Sigmoid colon (tissue), 4 donors: ENCODE measurements at regions not wholly inside any gene's neighbourhood (a gene's known extent, or its start where the extent isn't known, plus 50 kb on each side); places are given as distances from the start of the nearest gene placed in this dataset.

Experiments used
- POLR2AphosphoS5 ChIP-seq, 4 donors: sonication (generic); formaldehyde crosslinking; IDR thresholded peaks; one replicate each; pipeline ENCODE4 v1.6.1; 2017; ENCODE audit warnings: antibody characterized with exemption in 4 of 4
- TF ChIP-seq, protein P1 (sequence below), 4 experiments: fragments of 450-650 bp in 3 of 4; fragments of 200-600 bp in 1 of 4; IDR thresholded peaks; one replicate each; pipeline ENCODE4 v1.5.1; 2016 to 2019; ENCODE audit warnings: antibody characterized with exemption in 4 of 4, mild to moderate bottlenecking in 3 of 4, moderate library complexity in 2 of 4

DNA sequence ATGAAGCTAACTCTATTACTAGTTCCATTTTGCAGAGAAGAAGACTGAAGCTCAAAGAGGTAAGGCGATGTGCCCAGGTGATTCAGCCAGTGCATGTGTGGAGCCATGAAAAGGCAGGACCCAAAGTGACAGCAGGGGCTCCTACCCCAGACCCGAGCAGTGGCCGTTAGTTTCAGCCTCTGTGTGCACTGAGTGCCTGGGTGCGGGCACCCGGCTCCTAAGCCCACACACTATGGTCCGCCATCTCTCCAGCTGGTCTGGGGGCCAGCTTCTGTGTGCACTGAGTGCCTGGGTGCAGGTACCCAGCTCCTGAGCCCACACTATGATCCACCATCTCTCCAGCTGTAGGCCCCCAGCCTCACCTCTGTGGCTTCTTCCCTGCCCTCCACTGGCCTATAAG lies 123.5 kb upstream of the CST7 start:
- no peak for TF ChIP-seq POLR2AphosphoS5 (IDR thresholded peaks at IDR 0.05)
- TF ChIP-seq, protein P1, sequence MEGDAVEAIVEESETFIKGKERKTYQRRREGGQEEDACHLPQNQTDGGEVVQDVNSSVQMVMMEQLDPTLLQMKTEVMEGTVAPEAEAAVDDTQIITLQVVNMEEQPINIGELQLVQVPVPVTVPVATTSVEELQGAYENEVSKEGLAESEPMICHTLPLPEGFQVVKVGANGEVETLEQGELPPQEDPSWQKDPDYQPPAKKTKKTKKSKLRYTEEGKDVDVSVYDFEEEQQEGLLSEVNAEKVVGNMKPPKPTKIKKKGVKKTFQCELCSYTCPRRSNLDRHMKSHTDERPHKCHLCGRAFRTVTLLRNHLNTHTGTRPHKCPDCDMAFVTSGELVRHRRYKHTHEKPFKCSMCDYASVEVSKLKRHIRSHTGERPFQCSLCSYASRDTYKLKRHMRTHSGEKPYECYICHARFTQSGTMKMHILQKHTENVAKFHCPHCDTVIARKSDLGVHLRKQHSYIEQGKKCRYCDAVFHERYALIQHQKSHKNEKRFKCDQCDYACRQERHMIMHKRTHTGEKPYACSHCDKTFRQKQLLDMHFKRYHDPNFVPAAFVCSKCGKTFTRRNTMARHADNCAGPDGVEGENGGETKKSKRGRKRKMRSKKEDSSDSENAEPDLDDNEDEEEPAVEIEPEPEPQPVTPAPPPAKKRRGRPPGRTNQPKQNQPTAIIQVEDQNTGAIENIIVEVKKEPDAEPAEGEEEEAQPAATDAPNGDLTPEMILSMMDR (IDR thresholded peaks at IDR 0.05) = no peak
